ENCODE measurements at regions not wholly inside any gene's neighbourhood (a gene's known extent, or its start where the extent isn't known, plus 50 kb on each side); places are given as distances from the start of the nearest gene placed in this dataset.
A peak's percentile ranks its signal among the peaks of the same experiment; 100 is the strongest.
"Not testable (repeated sequence)": the region's sequence is repeated elsewhere in the genome, so short reads cannot be mapped to it uniquely, and the experiment has no call there.

GRCh38 chr15:22243440-22244130, 163.3 kb downstream of the OR4M2 start:
- H3K27ac Mint-ChIP-seq = no peak overlapping the region
- H3K27me3 Mint-ChIP-seq = peaks cover 30% of the 10 kb centered on the region
- H3K9me3 Mint-ChIP-seq = no peaks in the 10 kb centered on the region
- H3K4me1 Mint-ChIP-seq = peaks cover 2% of the 10 kb centered on the region
- DNase-seq = no peak
- H3K4me3 Mint-ChIP-seq = no peak overlapping the region
- peaks cover 2% of the 10 kb centered on the region for H3K36me3 Mint-ChIP-seq

DNA sequence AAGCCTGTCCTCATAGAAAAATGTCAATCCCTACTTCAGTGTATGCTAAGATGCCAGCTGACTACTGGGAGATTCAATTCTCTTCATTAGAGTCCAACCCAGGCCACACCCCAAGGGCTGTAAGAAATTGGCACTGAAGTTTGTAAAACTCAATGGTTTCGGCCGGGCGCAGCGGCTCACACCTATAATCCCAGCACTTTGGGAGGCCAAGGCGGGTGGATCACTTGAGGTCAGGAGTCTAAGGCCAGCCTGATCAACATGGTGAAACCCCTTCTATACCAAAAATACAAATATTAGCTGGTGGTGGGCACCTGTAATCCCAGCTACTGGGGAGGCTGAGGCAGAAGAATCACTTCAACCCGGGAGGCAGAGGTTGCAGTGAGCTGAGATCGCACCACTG, 169.2 kb downstream of the OR4M2 start:
- not testable (repeated sequence) for H3K9me3 Mint-ChIP-seq, DNase-seq, H3K4me3 Mint-ChIP-seq, H3K36me3 Mint-ChIP-seq, H3K4me1 Mint-ChIP-seq, H3K27ac Mint-ChIP-seq
- H3K27me3 Mint-ChIP-seq = peaks cover 27% of the 10 kb centered on the region

DNA sequence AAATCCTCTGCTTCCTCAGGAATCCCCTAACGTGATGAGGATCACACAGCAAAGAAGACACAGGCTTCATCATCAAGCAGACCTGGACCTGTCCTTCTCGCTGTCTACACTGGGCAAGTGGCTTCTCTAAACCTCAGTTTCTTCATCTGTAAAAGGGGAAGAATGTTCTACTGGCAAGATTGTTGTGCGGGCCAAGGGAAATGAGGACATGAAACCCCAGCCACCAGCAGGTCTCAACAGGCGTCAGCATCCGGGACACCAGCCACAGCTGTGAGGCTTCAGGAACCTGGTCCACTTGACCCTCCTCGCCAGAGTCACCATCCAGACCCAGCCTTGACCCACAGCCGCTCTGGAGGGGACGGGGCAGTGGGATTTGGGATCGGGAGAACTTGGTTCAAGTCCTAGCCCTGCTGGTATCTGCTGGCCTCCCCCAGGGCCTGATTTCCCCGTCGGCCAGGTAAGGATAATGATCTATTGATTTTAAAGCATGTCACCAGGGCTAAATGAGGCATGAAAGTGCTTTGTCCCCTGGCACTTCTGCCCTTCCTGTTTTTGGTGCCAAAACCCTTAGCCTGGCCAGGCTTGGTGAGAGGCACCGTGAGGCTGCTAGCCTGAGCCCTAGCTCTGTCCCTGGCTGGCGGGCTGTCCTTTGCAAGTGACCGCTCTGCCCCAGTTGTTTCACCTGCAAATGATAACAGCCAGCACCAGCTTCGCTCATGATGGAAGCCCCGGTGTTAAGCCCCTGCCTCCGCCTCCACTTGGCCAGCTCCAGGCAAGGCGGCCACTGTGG, 170.4 kb downstream of the OR4M2 start:
- Mint-ChIP-seq H3K4me1 (peaks cover 11% of the 10 kb centered on the region), H3K27me3 (peaks cover 33% of the 10 kb centered on the region)
- H3K27ac Mint-ChIP-seq, H3K4me3 Mint-ChIP-seq, H3K36me3 Mint-ChIP-seq, H3K9me3 Mint-ChIP-seq, DNase-seq: not testable (repeated sequence)

GRCh38 chr15:22251422-22251821, 171.1 kb downstream of the OR4M2 start:
- Mint-ChIP-seq H3K4me1 (peaks cover 11% of the 10 kb centered on the region), H3K27ac (no peak overlapping the region), H3K36me3 (peaks cover under 1% of the 10 kb centered on the region), H3K4me3 (no peak overlapping the region), H3K27me3 (peaks cover 34% of the 10 kb centered on the region), H3K9me3 (no peaks in the 10 kb centered on the region)
- no peak for DNase-seq

DNA sequence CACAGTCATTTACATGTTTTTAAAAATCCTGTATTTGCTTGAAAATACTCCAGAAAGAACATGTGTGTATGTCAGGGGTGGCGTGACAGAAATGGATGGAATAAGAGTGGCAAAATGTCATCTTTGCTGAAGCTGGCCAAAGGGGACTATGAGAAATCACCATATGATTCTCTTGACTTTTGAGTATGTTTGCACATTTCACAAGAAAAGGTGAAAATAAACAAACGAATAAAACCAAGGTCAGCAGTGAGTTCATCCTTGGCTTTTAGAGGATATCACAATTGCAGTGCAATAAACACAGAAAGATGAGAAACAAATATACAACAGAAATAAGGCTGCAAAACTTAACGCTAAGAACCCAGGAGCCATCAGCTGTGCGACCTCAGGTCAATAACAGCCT, 171.7 kb downstream of the OR4M2 start:
- H3K27ac Mint-ChIP-seq, H3K36me3 Mint-ChIP-seq, DNase-seq, H3K9me3 Mint-ChIP-seq, H3K4me3 Mint-ChIP-seq: not testable (repeated sequence)
- Mint-ChIP-seq H3K27me3 (peaks cover 38% of the 10 kb centered on the region), H3K4me1 (peaks cover 11% of the 10 kb centered on the region)

- Mint-ChIP-seq H3K27me3 (peaks cover 38% of the 10 kb centered on the region), H3K4me1 (peaks cover 11% of the 10 kb centered on the region)
- H3K27ac Mint-ChIP-seq, H3K4me3 Mint-ChIP-seq, H3K9me3 Mint-ChIP-seq, H3K36me3 Mint-ChIP-seq, DNase-seq: not testable (repeated sequence)
Observed at GRCh38 chr15:22252521-22252920, 172.2 kb downstream of the OR4M2 start.

GRCh38 chr15:22253002-22253675, 172.8 kb downstream of the OR4M2 start:
- not testable (repeated sequence) for H3K27ac Mint-ChIP-seq

DNA sequence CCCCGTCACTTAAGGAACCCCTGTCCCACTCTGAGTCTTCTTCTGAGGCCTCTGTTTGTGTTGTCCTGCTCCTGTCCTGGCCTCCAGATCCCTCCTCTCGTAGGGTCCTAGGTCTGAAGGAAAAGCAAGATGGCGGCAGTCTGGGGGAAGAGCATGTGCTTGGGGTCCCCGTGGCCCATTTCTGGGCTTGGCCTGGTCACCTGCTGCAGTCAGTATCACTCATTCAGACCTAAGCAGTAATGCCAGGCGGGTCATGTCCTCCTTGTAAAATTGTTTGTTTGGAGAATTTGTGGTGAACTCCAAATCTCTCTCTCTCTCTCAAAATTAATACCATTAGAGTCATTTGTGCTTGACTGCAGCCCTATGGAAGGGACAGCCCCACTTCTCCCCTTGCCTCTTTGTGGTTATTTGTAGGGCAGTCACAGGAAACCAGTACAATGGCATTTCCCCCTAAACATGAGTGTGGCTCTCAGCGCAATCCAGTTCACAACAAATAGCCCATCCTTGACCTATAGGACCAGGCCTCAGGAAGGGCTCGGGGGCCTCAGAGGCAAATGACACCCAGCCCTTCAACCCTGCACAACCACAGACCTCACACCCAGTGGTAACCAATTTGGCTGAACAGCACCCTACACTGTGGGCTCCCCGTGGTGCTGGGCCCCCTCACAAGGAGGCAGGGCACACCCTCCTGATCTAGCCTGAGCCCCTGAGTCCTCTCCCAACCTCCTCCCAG, 173.5 kb downstream of the OR4M2 start:
- DNase-seq = peak; percentile 10
- no peak overlapping the region for H3K4me3 Mint-ChIP-seq
- H3K4me1 Mint-ChIP-seq = peaks cover 11% of the 10 kb centered on the region
- H3K27me3 Mint-ChIP-seq = peaks cover 33% of the 10 kb centered on the region
- H3K9me3 Mint-ChIP-seq = no peaks in the 10 kb centered on the region
- H3K27ac Mint-ChIP-seq = peak overlapping the region; percentile 14
- no peaks in the 10 kb centered on the region for H3K36me3 Mint-ChIP-seq

More at GRCh38 chr15:22253002-22253675, 172.8 kb downstream of the OR4M2 start:
- H3K9me3 Mint-ChIP-seq, DNase-seq, H3K36me3 Mint-ChIP-seq, H3K4me3 Mint-ChIP-seq: not testable (repeated sequence)
- H3K27me3 Mint-ChIP-seq = peaks cover 38% of the 10 kb centered on the region
- H3K4me1 Mint-ChIP-seq = peaks cover 11% of the 10 kb centered on the region

GRCh38 chr15:22254409-22255045, 174.2 kb downstream of the OR4M2 start:
- DNase-seq, H3K4me3 Mint-ChIP-seq, H3K9me3 Mint-ChIP-seq, H3K36me3 Mint-ChIP-seq: not testable (repeated sequence)
- H3K27ac Mint-ChIP-seq = peak overlapping the region; percentile 14
- H3K4me1 Mint-ChIP-seq = peaks cover 13% of the 10 kb centered on the region
- H3K27me3 Mint-ChIP-seq = peaks cover 40% of the 10 kb centered on the region

DNA sequence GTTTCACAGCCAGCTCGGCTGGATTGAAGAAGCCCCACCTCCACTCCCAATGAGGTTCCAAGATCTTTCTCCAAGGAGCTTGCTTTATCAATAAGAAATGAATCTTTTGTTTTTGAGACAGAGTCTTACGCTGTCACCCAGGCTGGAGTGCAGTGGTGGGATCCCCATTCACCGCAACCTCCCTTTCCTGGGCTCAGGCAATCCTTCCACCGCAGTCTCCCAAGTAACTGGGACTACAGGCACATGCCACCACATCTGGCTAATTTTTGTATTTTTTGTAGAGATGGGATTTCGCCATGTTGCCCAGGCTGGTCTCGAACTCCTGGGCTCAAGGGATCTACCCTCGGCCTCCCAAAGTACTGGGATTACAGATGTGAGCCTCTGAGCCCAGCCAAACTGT, 175.3 kb downstream of the OR4M2 start:
- H3K27me3 Mint-ChIP-seq = peaks cover 50% of the 10 kb centered on the region
- H3K4me3 Mint-ChIP-seq, H3K36me3 Mint-ChIP-seq, H3K27ac Mint-ChIP-seq, H3K9me3 Mint-ChIP-seq, DNase-seq: not testable (repeated sequence)
- H3K4me1 Mint-ChIP-seq = peaks cover 23% of the 10 kb centered on the region

DNA sequence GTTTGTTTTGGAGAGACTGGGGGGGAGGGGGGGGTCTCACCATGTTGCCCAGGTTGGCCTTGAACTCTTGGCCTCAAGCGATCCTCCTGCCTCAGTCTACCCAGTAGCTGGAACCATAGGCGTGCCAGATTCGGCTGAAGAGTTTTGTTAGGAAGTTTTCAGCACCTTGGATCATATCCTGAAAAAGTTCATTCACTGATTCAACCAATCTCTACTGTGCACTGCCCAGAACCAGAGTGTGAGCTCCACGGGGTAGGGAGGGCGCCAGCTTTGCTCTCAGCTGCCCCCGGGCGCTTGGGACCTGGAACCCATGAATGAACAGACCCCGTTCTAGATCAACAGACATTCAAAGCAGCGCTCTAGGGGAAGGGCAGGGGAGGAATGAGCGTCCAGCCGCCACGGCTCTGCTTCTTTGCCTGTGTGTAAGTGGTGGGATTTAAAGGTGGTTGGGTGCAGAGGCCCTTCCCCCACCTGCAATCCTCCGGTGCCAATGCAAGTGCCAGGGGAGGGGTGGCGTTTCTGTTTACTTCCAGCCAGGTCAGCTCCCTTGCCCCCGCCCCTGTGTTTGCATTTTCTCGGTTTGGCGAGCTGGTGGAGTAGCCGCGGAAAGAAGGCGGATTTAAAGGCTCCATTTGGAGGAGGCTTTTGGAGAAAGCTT, 176.2 kb downstream of the OR4M2 start:
- Mint-ChIP-seq H3K27me3 (peaks cover 58% of the 10 kb centered on the region), H3K4me1 (peaks cover 29% of the 10 kb centered on the region)
- H3K9me3 Mint-ChIP-seq, H3K36me3 Mint-ChIP-seq, H3K4me3 Mint-ChIP-seq, H3K27ac Mint-ChIP-seq, DNase-seq: not testable (repeated sequence)

DNA sequence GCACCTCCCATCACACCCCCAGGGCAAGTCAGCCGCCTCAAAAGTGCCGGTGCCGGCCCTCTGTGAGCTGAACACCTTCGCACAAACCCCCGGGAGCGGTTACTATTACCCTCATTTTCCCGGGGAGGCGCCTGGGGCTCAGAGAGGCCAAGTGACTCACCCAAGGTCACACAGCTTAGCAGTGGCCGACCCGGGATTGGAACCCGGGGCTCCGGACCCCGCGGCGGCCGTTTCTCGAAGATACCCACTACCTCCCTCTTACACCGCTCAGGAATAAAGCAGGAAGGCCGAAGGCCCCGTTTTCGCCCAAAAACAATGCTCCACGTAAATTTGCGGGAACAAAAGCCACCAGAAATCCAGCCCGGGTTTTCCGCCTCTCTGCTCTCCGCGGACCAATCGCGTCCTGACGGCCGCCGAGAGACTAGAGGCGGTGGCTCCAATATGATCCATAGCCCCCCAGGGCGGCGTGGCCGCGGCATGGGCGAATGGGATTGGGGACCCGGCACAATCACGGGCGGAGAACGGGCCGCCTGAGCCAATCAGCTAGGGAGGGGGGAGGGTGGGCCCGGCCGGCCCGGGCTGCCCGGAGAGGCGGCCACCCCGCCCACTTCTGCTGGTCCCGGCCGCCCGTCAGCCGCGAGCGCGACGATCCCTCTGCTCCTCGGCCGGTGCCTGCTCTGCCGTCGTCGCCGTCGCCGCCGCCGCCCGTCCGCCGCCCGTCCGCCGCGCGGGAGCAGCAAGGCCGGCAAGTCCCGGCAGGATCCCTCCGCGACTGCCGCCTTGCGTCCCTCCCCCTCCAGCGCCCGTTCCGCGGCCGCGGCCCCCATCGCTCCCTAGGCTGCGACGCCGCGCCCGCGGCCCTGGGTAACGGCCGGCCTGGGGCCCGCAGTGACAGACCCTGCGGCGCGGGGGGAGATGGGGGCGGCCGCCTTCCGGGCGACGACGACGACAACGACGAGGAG, 177.0 kb downstream of the OR4M2 start:
- no peak for DNase-seq
- no peaks in the 10 kb centered on the region for H3K36me3 Mint-ChIP-seq
- no peak overlapping the region for H3K4me3 Mint-ChIP-seq
- H3K9me3 Mint-ChIP-seq = no peaks in the 10 kb centered on the region
- no peak overlapping the region for H3K27ac Mint-ChIP-seq
- peaks cover 29% of the 10 kb centered on the region for H3K4me1 Mint-ChIP-seq
- H3K27me3 Mint-ChIP-seq = peaks cover 59% of the 10 kb centered on the region

GRCh38 chr15:22258009-22258397, 177.7 kb downstream of the OR4M2 start:
- H3K4me1 Mint-ChIP-seq = peaks cover 29% of the 10 kb centered on the region

More at GRCh38 chr15:22258009-22258397, 177.7 kb downstream of the OR4M2 start:
- Mint-ChIP-seq H3K27ac (no peak overlapping the region), H3K4me3 (no peak overlapping the region), H3K27me3 (peaks cover 59% of the 10 kb centered on the region), H3K36me3 (no peaks in the 10 kb centered on the region), H3K9me3 (no peaks in the 10 kb centered on the region)
- no peak for DNase-seq
